H54 (cell line): ENCODE measurements at regions not wholly inside any gene's neighbourhood (a gene's known extent, or its start where the extent isn't known, plus 50 kb on each side); places are given as distances from the start of the nearest gene placed in this dataset.
A peak's percentile ranks its signal among the peaks of the same experiment; 100 is the strongest.
"Not testable (repeated sequence)": the region's sequence is repeated elsewhere in the genome, so short reads cannot be mapped to it uniquely, and the experiment has no call there.

Experiments
- DNase-seq: peaks from one replicate; pipeline ENCODE4 v3.0.0; 2011; ENCODE audit warnings: low spot score, mixed read lengths; ENCODE audit not compliant: insufficient read length
- FAIRE-seq: peaks from 3 replicates; lab custom pipeline; 2011; peaks lifted over from hg19 to GRCh38; lab: Jason Lieb, UNC
- POLR2A ChIP-seq: IDR thresholded peaks from 2 replicates; pipeline ENCODE4 v1.6.1; 2011; ENCODE audit warnings: low read depth, mild to moderate bottlenecking, low read length

DNA sequence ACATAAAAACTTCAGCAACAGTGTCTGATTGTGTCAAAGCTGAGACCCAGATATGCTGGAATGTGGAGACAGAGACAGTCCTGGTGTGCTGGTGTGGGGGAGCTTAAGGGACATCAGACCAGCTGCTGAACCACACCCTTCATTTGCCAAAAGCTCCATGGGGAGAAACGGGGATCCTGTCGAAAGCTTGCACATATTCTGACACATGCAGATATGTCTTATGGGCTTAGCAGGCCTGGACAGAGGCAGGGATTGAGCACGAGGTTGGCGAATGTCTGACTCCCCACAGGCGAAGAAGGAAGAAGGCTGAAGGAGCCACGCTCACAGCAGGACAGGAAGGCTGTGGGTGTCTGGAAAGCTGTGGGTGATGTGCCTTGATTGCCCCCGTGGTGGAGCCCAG, 72.1 kb upstream of the ACSL1 start:
- FAIRE-seq (no peak), DNase-seq (no peak)
- TF ChIP-seq POLR2A = no peak

DNA sequence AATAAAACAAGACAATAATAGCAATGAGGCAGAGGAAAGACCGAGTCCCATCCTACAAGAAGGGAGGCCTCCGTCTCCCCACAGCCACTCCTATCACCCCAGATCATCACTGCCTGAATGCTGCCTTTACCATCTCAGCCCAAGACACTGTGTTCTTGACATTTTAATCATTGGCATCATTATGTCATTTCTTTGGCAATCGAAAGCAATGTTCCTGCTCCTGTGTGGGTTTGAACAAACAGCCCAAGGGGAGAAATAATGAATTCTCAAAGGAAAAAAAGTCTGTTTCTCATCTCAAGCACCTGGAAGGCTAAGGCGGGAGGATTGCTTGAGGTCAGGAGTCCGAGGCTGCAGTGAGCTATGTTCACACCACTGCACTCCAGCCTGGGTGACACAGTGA, 73.0 kb upstream of the ACSL1 start:
- no peak for TF ChIP-seq POLR2A
- no peak for FAIRE-seq
- no peak for DNase-seq

DNA sequence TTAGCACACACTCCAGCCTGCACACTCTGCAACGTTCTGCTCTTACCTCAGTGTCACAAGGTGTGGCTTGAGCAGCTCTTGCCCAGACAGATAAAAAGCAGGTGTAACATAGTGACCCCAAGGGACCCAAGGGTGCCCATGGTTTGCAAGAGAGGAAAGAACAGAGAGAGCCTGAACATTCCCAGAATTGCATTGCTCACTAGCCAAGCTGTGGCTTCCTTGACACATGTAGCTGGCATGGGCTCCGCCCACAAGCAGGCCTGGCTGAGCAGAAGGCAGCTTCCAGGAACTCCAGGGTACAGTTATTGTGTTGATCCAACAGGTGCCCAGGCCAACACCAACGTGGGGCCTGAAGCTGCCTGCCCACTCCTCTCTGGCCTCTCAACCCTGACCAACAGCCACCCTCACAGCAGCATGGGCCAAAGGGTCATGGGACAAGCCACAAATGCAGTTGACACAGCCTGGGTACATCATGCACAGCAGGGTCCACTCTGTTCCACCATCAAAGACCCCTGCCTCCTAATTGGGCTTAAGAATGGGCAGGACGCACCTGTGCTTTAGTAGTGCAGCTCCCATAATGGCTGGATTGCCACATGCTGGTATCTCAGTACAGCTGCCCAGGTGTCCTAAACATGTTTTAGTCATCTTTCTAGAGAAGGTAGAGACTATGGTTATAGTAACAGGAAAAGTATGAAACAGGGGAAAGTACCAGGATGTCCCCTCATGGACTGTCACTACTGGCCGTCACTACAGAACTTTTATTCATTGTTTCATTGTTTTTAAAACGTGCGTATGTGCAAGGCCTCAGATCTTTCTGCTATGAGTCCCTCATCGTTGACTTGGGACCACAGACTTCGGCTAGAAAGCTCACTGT, 73.7 kb upstream of the ACSL1 start:
- FAIRE-seq (no peak), DNase-seq (peak; percentile 11)
- no peak for TF ChIP-seq POLR2A

DNA sequence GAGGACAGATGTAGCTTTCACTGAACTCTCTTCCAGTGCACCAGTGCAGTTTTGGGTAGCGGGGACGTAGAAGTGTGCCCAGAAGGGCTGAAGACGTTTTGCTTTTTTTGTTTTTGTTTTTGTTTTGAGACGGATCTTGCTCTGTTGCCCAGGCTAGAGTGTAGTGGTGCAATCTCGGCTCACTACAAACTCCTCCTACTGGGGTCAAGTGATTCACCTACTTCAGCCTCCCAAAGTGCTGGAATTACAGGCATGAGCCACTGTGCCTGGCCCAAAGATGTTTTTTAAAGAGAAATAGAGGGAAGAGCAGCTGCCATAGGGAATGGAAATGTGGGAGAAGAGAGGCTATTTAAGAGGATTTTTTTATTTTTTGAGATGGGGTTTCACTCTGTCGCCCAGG, 74.4 kb upstream of the ACSL1 start:
- FAIRE-seq (no peak), DNase-seq (no peak)
- TF ChIP-seq POLR2A = no peak

GRCh38 chr4:184902550-184902949, 76.8 kb upstream of the ACSL1 start:
- FAIRE-seq (no peak), DNase-seq (no peak)
- TF ChIP-seq POLR2A = no peak

DNA sequence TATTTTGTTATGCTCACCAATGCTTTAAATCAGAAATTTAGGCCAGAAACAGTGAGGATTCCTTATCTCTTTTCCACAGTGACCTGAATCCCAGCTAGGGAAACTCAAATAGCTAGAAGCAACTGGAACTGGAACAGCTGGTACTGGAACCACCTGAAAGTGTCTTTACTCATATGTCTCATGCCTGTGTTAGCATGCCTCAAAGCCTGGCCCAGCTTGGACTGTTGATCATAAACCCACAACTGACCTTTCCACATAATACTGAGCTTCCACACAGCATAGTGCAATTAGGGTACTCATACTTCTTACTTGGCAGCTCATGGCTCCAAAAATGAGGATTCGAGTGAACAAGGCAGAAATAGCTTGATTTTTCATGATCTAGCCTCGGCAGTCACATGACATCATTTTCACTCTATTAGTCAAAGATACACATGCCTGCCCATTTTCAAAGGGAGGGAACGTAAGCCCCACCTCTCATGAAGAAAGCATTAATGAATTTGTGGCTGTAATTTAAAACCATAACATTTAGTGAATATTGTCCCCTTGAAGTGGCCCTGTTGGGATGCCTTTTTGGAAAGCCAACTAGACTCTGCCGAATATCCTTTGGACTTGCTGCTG, 80.8 kb upstream of the ACSL1 start:
- FAIRE-seq = no peak
- DNase-seq = no peak
- no peak for TF ChIP-seq POLR2A

DNA sequence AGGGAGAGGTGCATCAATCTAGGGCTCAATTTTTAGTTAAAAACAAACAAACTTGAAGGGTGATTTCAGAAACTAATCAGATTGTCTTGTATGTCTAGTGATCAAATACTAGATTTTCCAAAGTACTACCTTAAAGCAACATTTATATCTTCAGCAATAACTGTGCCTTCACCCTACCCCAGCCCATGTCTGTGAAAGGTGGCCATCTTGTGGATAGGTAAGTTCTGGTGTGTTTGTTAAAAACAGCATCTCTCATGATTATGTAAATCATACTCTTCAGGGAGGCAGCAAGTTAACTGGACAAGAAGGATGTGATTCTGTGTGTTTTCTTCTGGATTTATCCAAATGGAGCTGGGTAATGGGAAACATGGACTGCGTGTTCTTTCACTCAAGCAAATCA, 81.4 kb upstream of the ACSL1 start:
- no peak for TF ChIP-seq POLR2A
- DNase-seq (no peak), FAIRE-seq (no peak)

DNA sequence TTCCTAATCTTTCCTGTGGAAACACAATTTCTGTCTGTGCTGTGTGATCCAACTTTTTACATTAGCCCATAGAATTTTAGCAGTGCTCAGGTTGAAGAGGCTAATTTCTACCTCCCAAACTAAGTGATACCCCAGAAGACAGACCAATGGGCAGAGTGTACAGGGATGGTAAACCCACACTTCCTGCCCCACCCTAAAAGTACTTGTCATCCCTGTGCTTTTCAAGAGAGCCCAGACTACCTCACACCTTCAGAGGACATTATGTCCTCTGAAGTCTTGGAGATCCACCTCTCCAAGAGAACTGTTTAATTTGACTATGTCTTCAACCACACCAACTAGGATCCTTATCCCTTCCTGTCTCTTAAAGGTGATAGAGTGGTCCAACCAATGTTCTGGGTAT, 82.0 kb upstream of the ACSL1 start:
- DNase-seq (no peak), FAIRE-seq (no peak)
- no peak for TF ChIP-seq POLR2A

DNA sequence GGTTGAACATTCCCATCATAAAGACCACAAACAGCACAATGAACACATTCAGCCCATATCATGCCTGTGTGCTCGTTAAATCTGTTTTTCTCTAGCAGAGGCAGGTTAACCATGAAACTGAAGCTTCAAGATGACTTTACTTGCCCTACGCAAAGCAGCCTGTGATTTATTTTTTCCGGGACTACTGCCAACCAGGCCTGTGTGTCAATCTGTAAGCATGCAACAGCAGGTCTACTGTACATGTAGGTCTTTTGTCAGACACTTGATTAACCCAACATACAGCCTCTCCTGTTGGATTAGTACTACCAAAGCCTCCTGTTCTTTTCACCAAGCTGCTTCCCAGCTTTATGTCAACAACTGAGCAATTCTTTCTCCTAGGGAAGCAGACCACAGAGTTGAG, 85.5 kb upstream of the ACSL1 start:
- no peak for TF ChIP-seq POLR2A
- FAIRE-seq = no peak
- DNase-seq = no peak

DNA sequence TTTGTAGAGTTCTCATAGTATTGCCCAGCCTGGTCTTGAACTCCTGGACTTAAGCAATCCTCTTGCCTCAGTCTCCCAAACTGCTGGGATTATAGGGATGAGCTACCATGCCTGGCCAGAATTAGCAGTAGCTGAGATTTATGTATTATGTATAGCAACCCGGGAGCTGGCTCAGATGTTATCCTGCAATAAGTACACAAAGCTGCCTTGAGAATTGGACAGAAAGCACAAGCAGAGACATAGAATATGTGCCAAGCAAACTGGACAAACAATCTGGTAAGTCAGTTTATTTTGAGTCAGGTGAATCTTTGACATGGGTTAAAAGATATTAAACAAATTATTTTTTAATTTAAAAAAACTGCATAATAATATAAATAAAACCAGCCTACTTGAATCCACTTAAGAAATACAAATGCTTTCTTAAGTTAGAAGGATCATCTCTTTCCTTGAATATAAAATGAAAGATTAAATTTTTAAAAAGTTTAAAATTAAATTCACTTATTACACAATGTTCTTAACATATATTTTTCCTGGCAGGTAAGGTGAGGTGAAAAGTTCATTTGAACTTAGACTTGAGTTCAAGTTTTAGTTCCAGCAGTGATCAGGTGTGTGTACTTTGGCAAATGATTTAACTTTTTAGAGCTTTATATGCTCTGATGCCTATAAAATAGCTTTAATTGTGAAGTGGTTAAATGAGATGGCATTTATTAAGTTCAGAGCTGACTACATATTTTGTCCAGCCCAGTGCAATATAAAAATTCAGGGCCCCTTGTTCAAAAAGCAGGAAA, 87.8 kb upstream of the ACSL1 start:
- TF ChIP-seq POLR2A = no peak
- no peak for FAIRE-seq

DNA sequence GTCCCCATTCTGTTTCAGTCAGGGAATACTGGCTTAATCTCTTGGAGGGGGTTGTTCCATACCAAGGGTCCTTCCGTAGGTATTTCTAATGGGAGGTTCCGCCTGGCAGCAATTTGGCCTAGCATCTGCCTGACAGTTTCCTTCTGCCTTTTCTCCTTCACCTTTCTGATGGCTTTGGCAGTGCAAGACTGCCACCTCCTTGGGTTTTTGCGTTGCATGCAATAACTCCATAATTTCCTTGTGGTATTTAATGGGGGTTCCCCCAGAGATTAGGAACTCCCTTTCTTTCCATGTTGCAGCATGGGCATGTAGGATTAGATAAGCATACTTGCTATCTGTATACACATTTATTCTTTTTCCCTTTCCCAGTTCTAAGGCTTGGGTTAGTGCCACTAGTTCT, 93.0 kb upstream of the ACSL1 start:
- not testable (repeated sequence) for DNase-seq, FAIRE-seq

More for the DNA sequence above, 87.8 kb upstream of the ACSL1 start:
- no peak for DNase-seq

- FAIRE-seq = no peak
- no peak for TF ChIP-seq POLR2A
Measured at GRCh38 chr4:184921456-184921855, 95.7 kb upstream of the ACSL1 start.

GRCh38 chr4:184922301-184922700, 96.0 kb upstream of the HELT start:
- FAIRE-seq (no peak), DNase-seq (no peak)
- TF ChIP-seq POLR2A = no peak

More at GRCh38 chr4:184921456-184921855, 95.7 kb upstream of the ACSL1 start:
- no peak for DNase-seq

DNA sequence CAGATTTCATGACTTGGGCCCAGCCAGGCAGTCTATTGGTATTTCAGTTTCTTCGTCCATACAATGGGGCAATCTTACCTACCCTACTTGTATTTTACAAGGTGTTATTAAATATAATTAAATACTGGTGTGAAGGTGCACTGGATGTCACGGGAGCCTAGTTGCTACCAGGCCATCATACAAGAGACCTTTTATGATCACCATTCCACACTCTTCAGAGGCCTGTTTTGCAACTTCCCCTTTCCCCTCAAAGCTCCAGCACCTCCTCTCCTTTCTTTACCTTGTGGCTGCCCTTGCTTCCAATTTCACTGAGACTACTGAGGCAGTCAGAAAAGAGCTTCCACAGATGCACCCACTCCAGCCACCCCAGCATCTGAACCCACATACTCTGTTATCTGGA, 93.8 kb upstream of the HELT start:
- no peak for TF ChIP-seq POLR2A

GRCh38 chr4:184929476-184929875, 88.8 kb upstream of the HELT start:
- no peak for DNase-seq
- FAIRE-seq = no peak
- no peak for TF ChIP-seq POLR2A

More for the DNA sequence above, 93.8 kb upstream of the HELT start:
- no peak for DNase-seq
- FAIRE-seq = no peak
